Tibial nerve (tissue), 4 donors: ENCODE measurements at regions not wholly inside any gene's neighbourhood (a gene's known extent, or its start where the extent isn't known, plus 50 kb on each side); places are given as distances from the start of the nearest gene placed in this dataset.

Experiments
- DNase-seq, 2 donors: peaks; one replicate each; pipeline ENCODE4 v3.0.0-alpha.2; 2019; ENCODE audit warnings: low spot score in 2 of 2
- H3K27ac ChIP-seq, 4 donors: fragments of 200-600 bp; sonication (generic) in 3 of 4; one replicate each; pipeline ENCODE4 v1.5.1; 2017 to 2019; ENCODE audit warnings: mild to moderate bottlenecking in 1 of 4
- H3K27me3 ChIP-seq, 2 donors: fragments of 200-600 bp; sonication (generic) in 1 of 2; one replicate each; pipeline versions ENCODE4 v1.5.1 to v1.6.0; 2017 to 2019
- H3K36me3 ChIP-seq, 3 donors: fragments of 200-600 bp; sonication (generic); one replicate each; pipeline ENCODE4 v1.5.1; 2018 to 2019
- H3K4me1 ChIP-seq, 4 donors: fragments of 200-600 bp; sonication (generic) in 3 of 4; one replicate each; pipeline ENCODE4 v1.5.1; 2017 to 2019
- H3K4me3 ChIP-seq, 4 donors: fragments of 200-600 bp; sonication (generic) in 3 of 4; one replicate each; pipeline ENCODE4 v1.5.1; 2017 to 2019; ENCODE audit warnings: mild to moderate bottlenecking in 1 of 4, moderate library complexity in 1 of 4
- H3K9me3 ChIP-seq, 4 donors: fragments of 200-600 bp; sonication (generic) in 3 of 4; one replicate each; pipeline ENCODE4 v1.5.1; 2017 to 2019
- EP300 ChIP-seq, 2 donors: sonication (generic); formaldehyde crosslinking; IDR thresholded peaks; one replicate each; pipeline ENCODE4 v1.6.1; 2017; ENCODE audit warnings: antibody characterized with exemption in 2 of 2, mild to moderate bottlenecking in 1 of 2
- POLR2A ChIP-seq, 2 donors: fragments of 450-650 bp; IDR thresholded peaks; one replicate each; pipeline ENCODE4 v1.6.1; 2017; ENCODE audit warnings: antibody characterized with exemption in 2 of 2, mild to moderate bottlenecking in 2 of 2, moderate library complexity in 2 of 2
- WGBS, 2 donors: methylation state at CpG; one replicate each; pipeline ENCODE4 v1.1.5; 2018; 5-methylcytosine and 5-hydroxymethylcytosine counted together
- TF ChIP-seq, protein P1 (sequence below), 5 experiments: fragments of 200-600 bp in 3 of 5; fragments of 450-650 bp in 2 of 5; sonication (generic) in 3 of 5; IDR thresholded peaks; one replicate each; pipeline ENCODE4 v1.5.1; 2016 to 2019; ENCODE audit warnings: antibody characterized with exemption in 5 of 5, mild to moderate bottlenecking in 3 of 5, moderate library complexity in 2 of 5

DNA sequence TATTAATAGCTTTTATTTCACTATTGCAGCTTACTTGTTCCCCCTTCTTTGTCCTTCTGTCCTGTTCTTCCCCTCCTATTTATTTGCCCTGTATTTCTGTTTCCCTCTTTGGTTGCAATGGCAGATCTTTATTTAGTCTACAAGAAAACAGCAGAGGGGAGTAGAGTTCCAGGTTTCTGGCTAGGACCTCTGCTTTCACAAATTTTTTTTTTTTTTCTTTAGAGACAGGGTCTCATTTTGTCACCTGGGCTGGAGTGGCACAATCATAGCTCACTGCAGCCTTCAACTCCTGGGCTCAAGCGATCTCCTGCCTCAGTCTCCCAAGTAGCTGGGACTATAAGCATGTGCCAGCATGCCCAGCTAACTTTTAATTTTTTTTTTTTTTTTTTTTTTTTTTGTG is 188.1 kb upstream of the SPRED2 start:
- Histone ChIP-seq H3K36me3 (no peaks in the 10 kb centered on the region), H3K9me3 (no peaks in the 10 kb centered on the region), H3K4me3 (no peak overlapping the region), H3K27ac (no peak overlapping the region), H3K27me3 (no peaks in the 10 kb centered on the region), H3K4me1 (no peaks in the 10 kb centered on the region)
- WGBS, 2 donors, result 96% methylated on average over 1 of the region's 1 CpG
- DNase-seq, result no peak
- TF ChIP-seq, protein P1, sequence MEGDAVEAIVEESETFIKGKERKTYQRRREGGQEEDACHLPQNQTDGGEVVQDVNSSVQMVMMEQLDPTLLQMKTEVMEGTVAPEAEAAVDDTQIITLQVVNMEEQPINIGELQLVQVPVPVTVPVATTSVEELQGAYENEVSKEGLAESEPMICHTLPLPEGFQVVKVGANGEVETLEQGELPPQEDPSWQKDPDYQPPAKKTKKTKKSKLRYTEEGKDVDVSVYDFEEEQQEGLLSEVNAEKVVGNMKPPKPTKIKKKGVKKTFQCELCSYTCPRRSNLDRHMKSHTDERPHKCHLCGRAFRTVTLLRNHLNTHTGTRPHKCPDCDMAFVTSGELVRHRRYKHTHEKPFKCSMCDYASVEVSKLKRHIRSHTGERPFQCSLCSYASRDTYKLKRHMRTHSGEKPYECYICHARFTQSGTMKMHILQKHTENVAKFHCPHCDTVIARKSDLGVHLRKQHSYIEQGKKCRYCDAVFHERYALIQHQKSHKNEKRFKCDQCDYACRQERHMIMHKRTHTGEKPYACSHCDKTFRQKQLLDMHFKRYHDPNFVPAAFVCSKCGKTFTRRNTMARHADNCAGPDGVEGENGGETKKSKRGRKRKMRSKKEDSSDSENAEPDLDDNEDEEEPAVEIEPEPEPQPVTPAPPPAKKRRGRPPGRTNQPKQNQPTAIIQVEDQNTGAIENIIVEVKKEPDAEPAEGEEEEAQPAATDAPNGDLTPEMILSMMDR (IDR thresholded peaks at IDR 0.05), result no peak
- TF ChIP-seq EP300 (IDR thresholded peaks at IDR 0.05), result no peak
- no peak for TF ChIP-seq POLR2A (IDR thresholded peaks at IDR 0.05)

DNA sequence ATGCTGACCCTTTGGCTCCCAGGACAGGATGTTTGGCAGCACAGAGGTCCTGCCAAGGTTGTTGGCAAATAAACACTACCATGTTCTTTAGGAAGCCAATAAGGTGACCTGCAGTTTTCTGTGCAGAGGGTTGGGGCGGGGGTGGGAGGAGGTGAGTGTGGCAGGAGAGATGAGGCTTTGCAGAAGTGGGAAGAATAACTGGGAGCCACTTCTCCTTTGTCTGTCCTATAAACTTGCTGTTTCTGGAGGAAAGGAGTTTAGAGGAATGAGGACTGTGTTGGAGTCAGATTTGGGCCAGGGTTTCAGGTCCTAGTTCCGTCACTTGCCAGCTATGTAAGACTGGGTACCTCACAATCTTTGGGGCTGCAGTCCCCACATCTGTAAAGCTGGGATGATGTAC is 187.6 kb upstream of the SPRED2 start:
- Histone ChIP-seq H3K27ac (no peak overlapping the region), H3K4me1 (no peaks in the 10 kb centered on the region), H3K4me3 (no peak overlapping the region), H3K27me3 (no peaks in the 10 kb centered on the region), H3K9me3 (no peaks in the 10 kb centered on the region), H3K36me3 (no peaks in the 10 kb centered on the region)
- 93% methylated on average over 2 of the region's 2 CpGs for WGBS, 2 donors
- DNase-seq, result no peak
- TF ChIP-seq, protein P1 (IDR thresholded peaks at IDR 0.05), result no peak
- TF ChIP-seq EP300 (IDR thresholded peaks at IDR 0.05), result no peak
- TF ChIP-seq POLR2A (IDR thresholded peaks at IDR 0.05), result no peak

DNA sequence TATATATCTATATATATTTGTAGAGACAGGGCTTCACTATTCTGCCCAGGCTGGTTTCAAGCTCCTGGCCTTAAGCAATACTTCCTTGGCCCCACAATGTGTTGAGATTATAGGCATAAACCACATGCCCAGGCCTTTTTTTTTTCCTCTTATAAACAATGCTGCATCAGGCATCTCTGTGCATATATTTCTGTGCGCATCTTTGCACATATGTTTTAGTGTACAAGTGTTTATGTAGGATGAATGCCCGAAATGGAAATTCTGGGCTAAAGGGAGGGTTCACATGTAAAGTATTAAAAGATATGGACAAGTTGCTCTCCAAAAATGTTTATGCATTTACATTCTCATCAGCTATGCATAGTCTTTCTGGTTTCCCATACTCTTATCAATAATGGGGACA is 183.2 kb upstream of the SPRED2 start:
- Histone ChIP-seq H3K36me3 (no peaks in the 10 kb centered on the region), H3K27me3 (no peaks in the 10 kb centered on the region), H3K4me3 (no peak overlapping the region), H3K9me3 (no peaks in the 10 kb centered on the region), H3K4me1 (no peaks in the 10 kb centered on the region), H3K27ac (no peak overlapping the region)
- 85 to 90% methylated on average over 2 of the region's 2 CpGs for WGBS, 2 donors
- TF ChIP-seq, protein P1 (IDR thresholded peaks at IDR 0.05), result no peak
- TF ChIP-seq POLR2A (IDR thresholded peaks at IDR 0.05) (no peak), EP300 (IDR thresholded peaks at IDR 0.05) (no peak)
- no peak for DNase-seq

DNA sequence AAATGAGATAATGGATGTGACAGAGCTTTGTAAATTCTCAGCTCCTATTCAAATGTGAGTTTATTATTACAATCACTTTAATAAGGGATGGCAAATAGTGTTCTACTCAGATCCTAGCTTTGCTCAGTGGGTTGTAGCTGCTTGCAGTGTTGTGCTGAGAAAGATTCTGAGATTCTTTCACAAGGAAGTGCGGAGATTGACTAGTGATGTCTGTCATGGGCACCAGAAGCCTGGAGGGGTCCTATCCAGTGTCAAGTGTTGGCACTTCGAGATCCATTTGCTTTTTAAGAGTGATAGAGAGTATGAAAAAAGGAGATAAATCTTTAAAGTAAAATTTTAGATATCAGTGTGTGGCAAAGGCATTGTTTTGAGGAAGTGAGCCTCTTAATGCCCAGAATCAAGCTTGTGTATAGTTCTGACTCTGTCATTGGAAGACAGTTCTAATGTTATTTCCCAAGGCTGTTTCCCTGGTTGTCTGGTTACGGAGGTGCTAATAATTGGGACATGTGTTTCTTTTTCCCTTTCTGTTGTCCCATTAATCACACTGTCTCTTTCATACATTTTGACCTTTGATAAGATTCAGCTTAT is 181.7 kb upstream of the SPRED2 start:
- Histone ChIP-seq H3K9me3 (no peaks in the 10 kb centered on the region), H3K36me3 (no peaks in the 10 kb centered on the region), H3K4me1 (no peaks in the 10 kb centered on the region), H3K4me3 (no peak overlapping the region), H3K27me3 (no peaks in the 10 kb centered on the region), H3K27ac (no peak overlapping the region)
- WGBS, 2 donors, result 90 to 94% methylated on average over 3 of the region's 3 CpGs
- DNase-seq, result no peak
- TF ChIP-seq POLR2A (IDR thresholded peaks at IDR 0.05) (no peak), EP300 (IDR thresholded peaks at IDR 0.05) (no peak)
- TF ChIP-seq, protein P1 (IDR thresholded peaks at IDR 0.05), result no peak

DNA sequence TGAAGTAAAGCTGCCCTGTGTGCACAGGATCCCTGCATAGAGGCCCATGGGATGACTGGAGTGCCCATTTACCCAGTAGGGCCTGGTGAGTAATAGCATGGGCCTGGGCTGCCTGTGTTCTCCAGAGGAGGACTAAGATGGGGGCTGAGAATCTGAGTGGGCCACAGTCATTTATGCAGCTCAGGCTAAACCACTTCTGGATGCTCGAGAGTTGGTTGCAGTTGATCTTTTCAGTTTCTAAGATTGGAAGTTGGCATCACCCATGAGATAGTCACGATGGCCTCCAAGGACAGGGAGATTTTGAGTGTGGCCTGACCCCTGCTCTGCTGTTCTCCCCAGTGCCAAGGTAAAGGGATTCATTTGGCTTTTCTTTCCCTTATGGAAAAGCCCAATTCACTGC is 179.1 kb upstream of the SPRED2 start:
- Histone ChIP-seq H3K27me3 (no peaks in the 10 kb centered on the region), H3K9me3 (no peaks in the 10 kb centered on the region), H3K4me3 (no peak overlapping the region), H3K4me1 (peaks cover 0 to 7% (median 0%) of the 10 kb centered on the region in 4 donors), H3K36me3 (no peaks in the 10 kb centered on the region), H3K27ac (no peak overlapping the region)
- DNase-seq, result no peak
- WGBS, 2 donors, result 60 to 88% methylated on average over 2 of the region's 2 CpGs
- TF ChIP-seq EP300 (IDR thresholded peaks at IDR 0.05) (no peak), POLR2A (IDR thresholded peaks at IDR 0.05) (no peak)
- TF ChIP-seq, protein P1 (IDR thresholded peaks at IDR 0.05), result no peak
